ENCODE measurements at regions not wholly inside any gene's neighbourhood (a gene's known extent, or its start where the extent isn't known, plus 50 kb on each side); places are given as distances from the start of the nearest gene placed in this dataset.

DNA sequence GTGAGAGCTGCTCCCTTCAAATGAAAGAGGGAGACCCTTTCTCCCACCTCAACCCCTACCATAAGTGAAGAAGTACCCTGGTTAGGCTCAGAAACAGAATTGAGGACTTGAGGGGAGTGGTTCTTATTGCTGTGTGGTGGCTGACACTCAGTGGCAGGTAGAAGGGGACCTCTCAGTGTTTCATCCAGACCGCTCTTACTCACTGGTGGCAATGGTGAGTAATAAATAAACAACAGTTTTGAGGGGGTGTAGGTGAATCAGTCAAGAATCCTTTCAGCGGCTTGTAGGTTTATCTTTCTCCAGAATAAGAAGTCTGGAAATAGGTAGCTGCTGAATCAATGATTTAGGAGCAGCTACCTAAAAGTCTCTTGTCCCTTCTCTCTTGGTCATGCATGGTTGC lies 403.4 kb upstream of the B3GAT1 start:
- TF ChIP-seq MED1 (CRISPR knock-in tag; IDR thresholded peaks at IDR 0.05) (no peak), STAG1 (CRISPR knock-in tag; IDR thresholded peaks at IDR 0.05) (no peak), CREB1 (IDR thresholded peaks at IDR 0.05) (no peak), CREB1 (CRISPR knock-in tag; IDR thresholded peaks at IDR 0.05) (no peak), SP2 (CRISPR knock-in tag; IDR thresholded peaks at IDR 0.05) (no peak), BHLHE40 (IDR thresholded peaks at IDR 0.05; ENCODE audit: low read length) (no peak), POLR2AphosphoS5 (IDR thresholded peaks at IDR 0.05; ENCODE audit: low read depth, low read length) (no peak), MYC (CRISPR knock-in tag; IDR thresholded peaks at IDR 0.05; ENCODE audit: borderline replicate concordance) (no peak)
- TF ChIP-seq, protein P1, sequence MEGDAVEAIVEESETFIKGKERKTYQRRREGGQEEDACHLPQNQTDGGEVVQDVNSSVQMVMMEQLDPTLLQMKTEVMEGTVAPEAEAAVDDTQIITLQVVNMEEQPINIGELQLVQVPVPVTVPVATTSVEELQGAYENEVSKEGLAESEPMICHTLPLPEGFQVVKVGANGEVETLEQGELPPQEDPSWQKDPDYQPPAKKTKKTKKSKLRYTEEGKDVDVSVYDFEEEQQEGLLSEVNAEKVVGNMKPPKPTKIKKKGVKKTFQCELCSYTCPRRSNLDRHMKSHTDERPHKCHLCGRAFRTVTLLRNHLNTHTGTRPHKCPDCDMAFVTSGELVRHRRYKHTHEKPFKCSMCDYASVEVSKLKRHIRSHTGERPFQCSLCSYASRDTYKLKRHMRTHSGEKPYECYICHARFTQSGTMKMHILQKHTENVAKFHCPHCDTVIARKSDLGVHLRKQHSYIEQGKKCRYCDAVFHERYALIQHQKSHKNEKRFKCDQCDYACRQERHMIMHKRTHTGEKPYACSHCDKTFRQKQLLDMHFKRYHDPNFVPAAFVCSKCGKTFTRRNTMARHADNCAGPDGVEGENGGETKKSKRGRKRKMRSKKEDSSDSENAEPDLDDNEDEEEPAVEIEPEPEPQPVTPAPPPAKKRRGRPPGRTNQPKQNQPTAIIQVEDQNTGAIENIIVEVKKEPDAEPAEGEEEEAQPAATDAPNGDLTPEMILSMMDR (CRISPR knock-in tag; IDR thresholded peaks at IDR 0.05) = no peak
